HG03378 (cell line): ENCODE measurements at regions not wholly inside any gene's neighbourhood (a gene's known extent, or its start where the extent isn't known, plus 50 kb on each side); places are given as distances from the start of the nearest gene placed in this dataset.
"Not testable (repeated sequence)": the region's sequence is repeated elsewhere in the genome, so short reads cannot be mapped to it uniquely, and the experiment has no call there.

ENCODE experiments used
- ATAC-seq: cut with Tn5 transposase; IDR thresholded peaks from one replicate; pipeline ENCODE4 v1.9.1; 2021; ENCODE audit warnings: mild to moderate bottlenecking, moderate library complexity; ENCODE audit not compliant: unreplicated experiment

- ATAC-seq = no peak
Measured at GRCh38 chr5:138702166-138703077, 50.8 kb upstream of the CTNNA1 start.

GRCh38 chr5:138701678-138702077, 51.5 kb upstream of the CTNNA1 start:
- ATAC-seq = no peak

- ATAC-seq = no peak
Measured at GRCh38 chr5:138700581-138701362, 52.5 kb upstream of the CTNNA1 start.

GRCh38 chr5:138699482-138699881, 53.7 kb upstream of the CTNNA1 start:
- no peak for ATAC-seq

- ATAC-seq = no peak
Measured at GRCh38 chr5:138698713-138699112, 54.5 kb upstream of the CTNNA1 start.

GRCh38 chr5:138697720-138698360, 55.4 kb upstream of the CTNNA1 start:
- ATAC-seq = no peak

GRCh38 chr5:138696501-138696900, 56.7 kb upstream of the CTNNA1 start:
- no peak for ATAC-seq

- no peak for ATAC-seq
Measured at GRCh38 chr5:138695781-138696180, 57.4 kb upstream of the CTNNA1 start.

- ATAC-seq = no peak
Measured at GRCh38 chr5:138694146-138694545, 59.1 kb upstream of the CTNNA1 start.

- no peak for ATAC-seq
Measured at GRCh38 chr5:138692370-138692769, 60.9 kb upstream of the CTNNA1 start.

GRCh38 chr5:138686668-138687067, 66.6 kb upstream of the CTNNA1 start:
- no peak for ATAC-seq

- ATAC-seq = no peak
Measured at GRCh38 chr5:138685193-138685745, 68.0 kb upstream of the CTNNA1 start.

GRCh38 chr5:138682462-138682861, 70.8 kb upstream of the CTNNA1 start:
- not testable (repeated sequence) for ATAC-seq

GRCh38 chr5:138678826-138679225, 74.4 kb upstream of the CTNNA1 start:
- ATAC-seq = not testable (repeated sequence)

GRCh38 chr5:138677782-138678181, 75.4 kb upstream of the CTNNA1 start:
- no peak for ATAC-seq

- ATAC-seq = no peak
Measured at GRCh38 chr5:138676556-138677193, 76.5 kb upstream of the CTNNA1 start.

GRCh38 chr5:138676002-138676401, 77.2 kb upstream of the CTNNA1 start:
- no peak for ATAC-seq

GRCh38 chr5:138668451-138669380, 84.5 kb upstream of the CTNNA1 start:
- ATAC-seq = no peak

GRCh38 chr5:138667782-138668331, 85.4 kb upstream of the CTNNA1 start:
- ATAC-seq = not testable (repeated sequence)
